Endothelial cell of umbilical vein (primary cell): ENCODE measurements at regions not wholly inside any gene's neighbourhood (a gene's known extent, or its start where the extent isn't known, plus 50 kb on each side); places are given as distances from the start of the nearest gene placed in this dataset.

Experiments
- BruUV-seq: library from RNA; stranded (reverse); fragments of 400-500 nt; replicated peaks from 2 replicates; lab custom pipeline; 2021; lab: Mats Ljungman, UMichigan
- CTCF ChIA-PET: fragments of 300-600, 350-600 bp; sonication (Branson Sonifier 250); formaldehyde crosslinking; loops from one replicate; lab custom pipeline; 2021; ENCODE audit warnings: antibody characterized with exemption, inconsistent platforms; lab: Charles Lee
- POLR2A ChIA-PET: fragments of 300-600, 350-600 bp; sonication (Branson Sonifier 250); formaldehyde crosslinking; loops from one replicate; lab custom pipeline; 2021; ENCODE audit warnings: antibody characterized with exemption, inconsistent platforms; lab: Charles Lee
- DNase-seq: peaks from one replicate; pipeline ENCODE4 v3.0.0-alpha.2; 2011; ENCODE audit warnings: low read depth, low spot score
- FAIRE-seq: peaks from 2 replicates; lab custom pipeline; 2011; peaks lifted over from hg19 to GRCh38; lab: Jason Lieb, UNC
- H2AFZ ChIP-seq: 2 replicates; pipeline ENCODE4 v1.6.0; 2012; ENCODE audit warnings: low read depth, low read length, control low read depth, inconsistent platforms
- H3K27ac ChIP-seq: 2 replicates; pipeline ENCODE4 v1.5.1; 2011; ENCODE audit warnings: low read depth, mild to moderate bottlenecking, control low read depth, low read length, moderate library complexity; ENCODE audit not compliant: insufficient read depth
- H3K27me3 ChIP-seq, 2 experiments: 2 replicates each; pipeline versions ENCODE4 v1.6.0 to v1.6.1; 2011; ENCODE audit warnings: low read length in 2 of 2, mixed read lengths in 1 of 2; ENCODE audit not compliant: control insufficient read depth in 2 of 2, insufficient read depth in 2 of 2
- H3K36me3 ChIP-seq, 2 experiments: 2 replicates in 1 of 2; 3 replicates in 1 of 2; pipeline ENCODE4 v1.5.1; 2011; ENCODE audit warnings: low read length in 2 of 2, mild to moderate bottlenecking in 1 of 2, moderate library complexity in 1 of 2; ENCODE audit not compliant: control insufficient read depth in 2 of 2, insufficient read depth in 2 of 2; ENCODE audit errors: extremely low read depth in 1 of 2
- H3K4me1 ChIP-seq: 3 replicates; pipeline ENCODE4 v1.5.1; 2011; ENCODE audit warnings: mild to moderate bottlenecking, low read length; ENCODE audit not compliant: control insufficient read depth, insufficient read depth; ENCODE audit errors: extremely low read depth
- H3K4me2 ChIP-seq: 2 replicates; pipeline ENCODE4 v1.6.1; 2011; ENCODE audit warnings: low read length, control low read depth, mixed read lengths; ENCODE audit not compliant: insufficient read depth
- H3K4me3 ChIP-seq, 3 experiments: fragments of 200-600 bp in 1 of 3; sonication (generic), shearing (Covaris generic) in 1 of 3; replicated peaks in 1 of 3; 2 replicates each; pipeline ENCODE4 v1.5.1; 2011 to 2016; ENCODE audit warnings: control low read depth in 3 of 3, low read length in 3 of 3, mild to moderate bottlenecking in 2 of 3, inconsistent platforms in 1 of 3, low read depth in 1 of 3, moderate library complexity in 1 of 3; ENCODE audit not compliant: insufficient read depth in 1 of 3
- H3K79me2 ChIP-seq: 2 replicates; pipeline ENCODE4 v1.6.0; 2012; ENCODE audit warnings: low read length, inconsistent platforms; ENCODE audit not compliant: control insufficient read depth, insufficient read depth
- H3K9ac ChIP-seq: replicated peaks from 2 replicates; pipeline ENCODE3; 2011; ENCODE audit warnings: low read length, control low read depth; ENCODE audit not compliant: insufficient read depth; ENCODE audit errors: extremely low read depth
- H3K9me1 ChIP-seq: replicated peaks from 3 replicates; pipeline ENCODE4 v1.6.0; 2011; ENCODE audit warnings: mild to moderate bottlenecking, low read length; ENCODE audit not compliant: control insufficient read depth, insufficient read depth; ENCODE audit errors: extremely low read depth
- H3K9me3 ChIP-seq: replicated peaks from 2 replicates; pipeline ENCODE4 v1.5.1; 2012; ENCODE audit warnings: low read length, inconsistent platforms; ENCODE audit not compliant: control insufficient read depth, insufficient read depth
- H4K20me1 ChIP-seq: replicated peaks from 2 replicates; pipeline ENCODE3; 2011; ENCODE audit warnings: mild to moderate bottlenecking, low read length; ENCODE audit not compliant: control insufficient read depth, insufficient read depth; ENCODE audit errors: extremely low read depth
- EZH2 ChIP-seq: IDR thresholded peaks from 2 replicates; pipeline ENCODE4 v1.6.1; 2012; ENCODE audit warnings: borderline replicate concordance, low read depth, mild to moderate bottlenecking, moderate library complexity, low read length, inconsistent platforms; ENCODE audit not compliant: severe bottlenecking
- GATA2 ChIP-seq: IDR thresholded peaks from 2 replicates; pipeline ENCODE4 v1.7.0; 2011; ENCODE audit warnings: low read depth, mild to moderate bottlenecking, moderate library complexity, mixed read lengths, low read length; ENCODE audit not compliant: insufficient read length, insufficient read depth
- JUN ChIP-seq: IDR thresholded peaks from 2 replicates; pipeline ENCODE4 v1.6.1; 2011; ENCODE audit warnings: borderline replicate concordance, low read depth; ENCODE audit not compliant: insufficient read length, insufficient read depth
- POLR2A ChIP-seq: IDR thresholded peaks from 2 replicates; pipeline ENCODE4 v1.6.1; 2012; ENCODE audit warnings: low read depth, mild to moderate bottlenecking, control low read depth, low read length
- POLR2AphosphoS5 ChIP-seq: IDR thresholded peaks from 2 replicates; pipeline ENCODE4 v1.6.1; 2012; ENCODE audit warnings: low read depth, mild to moderate bottlenecking, control low read depth, low read length, moderate library complexity; ENCODE audit not compliant: insufficient read depth
- dilution Hi-C: fragments of 300-500 bp; cut with MboI; formaldehyde crosslinking; loops from one replicate; pipeline ENCODE4 v1.15.0; 2019; ENCODE audit warnings: low sequenced_read_pairs; ENCODE audit not compliant: extremely low pct_ligation_motif_present
- intact Hi-C: fragments of 100-400 bp; cut with micrococcal nuclease; formaldehyde crosslinking; loops from one replicate; pipeline ENCODE4 v1.10.0; 2022
- TF ChIP-seq, protein P1 (sequence below), 2 donors: IDR thresholded peaks; 1 replicate in 1 of 2; 2 replicates in 1 of 2; pipeline ENCODE4 v1.5.1; 2011; ENCODE audit warnings: low read length in 2 of 2, mild to moderate bottlenecking in 2 of 2, moderate library complexity in 2 of 2, control low read depth in 1 of 2, inconsistent platforms in 1 of 2, low read depth in 1 of 2; ENCODE audit not compliant: insufficient read depth in 1 of 2; ENCODE audit errors: extremely low read depth in 1 of 2
- TF ChIP-seq, protein P2 (sequence below): IDR thresholded peaks from 2 replicates; pipeline ENCODE4 v1.6.1; 2011; ENCODE audit not compliant: insufficient read depth, insufficient read length

DNA sequence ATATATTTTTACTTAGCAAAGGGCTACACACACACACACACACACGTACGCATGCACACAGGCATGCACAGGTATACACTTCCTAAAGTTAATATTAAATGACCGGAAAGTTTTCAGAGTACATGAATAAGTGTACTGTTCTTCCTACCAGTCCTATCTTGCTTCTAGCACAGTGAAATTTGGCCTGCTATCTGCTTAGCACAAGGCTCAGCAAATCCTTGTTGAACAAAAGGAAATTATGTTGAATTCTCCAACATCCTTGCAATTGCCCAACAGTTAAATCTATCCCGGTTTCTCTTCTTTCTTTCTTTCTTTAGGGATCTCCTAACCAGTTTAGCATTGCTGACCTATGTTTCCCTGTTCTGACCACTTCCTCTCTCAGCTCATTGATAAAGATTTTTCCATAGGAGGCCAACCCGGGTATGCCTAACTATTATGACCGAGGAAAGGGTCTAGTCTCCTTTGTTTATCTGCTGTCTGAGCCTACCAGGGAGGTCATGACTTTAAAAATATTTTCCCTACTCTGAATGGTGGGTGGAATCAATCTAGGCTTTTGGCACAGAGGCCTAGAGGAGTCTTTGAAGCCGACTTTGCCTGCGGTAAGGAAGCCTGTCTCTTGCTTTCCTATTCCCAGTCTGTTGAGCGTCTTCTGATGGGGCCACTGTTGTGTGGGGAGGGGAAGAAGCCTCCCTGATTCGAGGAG, 400.7 kb downstream of the HRH4 start:
- H3K4me2 ChIP-seq = peak overlapping the region; percentile 78
- peaks cover 32% of the 10 kb centered on the region for H3K4me1 ChIP-seq
- peak overlapping the region; percentile 86 for H2AFZ ChIP-seq
- H4K20me1 ChIP-seq = no peaks in the 10 kb centered on the region
- no TSS peak for BruUV-seq
- H3K4me3 ChIP-seq = peak overlapping the region in 1 of 3 experiments; percentile 11
- TF ChIP-seq POLR2AphosphoS5 (peak; percentile 51), POLR2A (peak; percentile 26), EZH2 (no peak), GATA2 (peak; percentile 89), JUN (peak; percentile 12)
- CTCF ChIA-PET = interaction anchor here (1.3 kb wide), 1 partner anchor 134 kb away, joined by 3 read pairs; no protein-coding TSS in a partner anchor
- no peaks in the 10 kb centered on the region for H3K36me3 ChIP-seq
- H3K79me2 ChIP-seq = no peaks in the 10 kb centered on the region
- FAIRE-seq (peak; percentile 79), DNase-seq (peak; percentile 94)
- H3K9ac ChIP-seq = peak overlapping the region; percentile 73
- no peaks in the 10 kb centered on the region for H3K27me3 ChIP-seq
- intact Hi-C loops (loop anchor here (1.0 to 10.0 kb wide), 8 partner anchors 29 to 657 kb away; no protein-coding TSS in a partner anchor), dilution Hi-C loops (no loop called here)
- no peaks in the 10 kb centered on the region for H3K9me1 ChIP-seq
- H3K27ac ChIP-seq = peak overlapping the region; percentile 89
- no peaks in the 10 kb centered on the region for H3K9me3 ChIP-seq
- POLR2A ChIA-PET = interaction anchor here (2.1 kb wide), 1 partner anchor 29 kb away, joined by 8 read pairs; no protein-coding TSS in a partner anchor

GRCh38 chr18:24862201-24862816, 401.9 kb downstream of the HRH4 start:
- intact Hi-C loops = loop anchor here (5.0 to 10.0 kb wide), 5 partner anchors 65 to 365 kb away; no protein-coding TSS in a partner anchor
- peak overlapping the region; percentile 78 for H3K4me2 ChIP-seq

More at GRCh38 chr18:24862201-24862816, 401.9 kb downstream of the HRH4 start:
- Histone ChIP-seq H4K20me1 (no peaks in the 10 kb centered on the region), H3K79me2 (no peaks in the 10 kb centered on the region), H3K27ac (peak overlapping the region; percentile 89), H3K9ac (peak overlapping the region; percentile 73), H3K36me3 (no peaks in the 10 kb centered on the region), H3K4me1 (peaks cover 32% of the 10 kb centered on the region), H3K9me3 (no peaks in the 10 kb centered on the region), H3K27me3 (no peaks in the 10 kb centered on the region), H3K4me3 (peak overlapping the region in 1 of 3 experiments; percentile 29), H2AFZ (peak overlapping the region; percentile 86), H3K9me1 (no peaks in the 10 kb centered on the region)
- BruUV-seq = no TSS peak
- dilution Hi-C loops = no loop called here
- CTCF ChIA-PET = no interaction called here
- FAIRE-seq (no peak), DNase-seq (peak; percentile 63)
- POLR2A ChIA-PET = interaction anchor here (2.1 kb wide), 1 partner anchor 31 kb away, joined by 8 read pairs; no protein-coding TSS in a partner anchor
- TF ChIP-seq, protein P1, sequence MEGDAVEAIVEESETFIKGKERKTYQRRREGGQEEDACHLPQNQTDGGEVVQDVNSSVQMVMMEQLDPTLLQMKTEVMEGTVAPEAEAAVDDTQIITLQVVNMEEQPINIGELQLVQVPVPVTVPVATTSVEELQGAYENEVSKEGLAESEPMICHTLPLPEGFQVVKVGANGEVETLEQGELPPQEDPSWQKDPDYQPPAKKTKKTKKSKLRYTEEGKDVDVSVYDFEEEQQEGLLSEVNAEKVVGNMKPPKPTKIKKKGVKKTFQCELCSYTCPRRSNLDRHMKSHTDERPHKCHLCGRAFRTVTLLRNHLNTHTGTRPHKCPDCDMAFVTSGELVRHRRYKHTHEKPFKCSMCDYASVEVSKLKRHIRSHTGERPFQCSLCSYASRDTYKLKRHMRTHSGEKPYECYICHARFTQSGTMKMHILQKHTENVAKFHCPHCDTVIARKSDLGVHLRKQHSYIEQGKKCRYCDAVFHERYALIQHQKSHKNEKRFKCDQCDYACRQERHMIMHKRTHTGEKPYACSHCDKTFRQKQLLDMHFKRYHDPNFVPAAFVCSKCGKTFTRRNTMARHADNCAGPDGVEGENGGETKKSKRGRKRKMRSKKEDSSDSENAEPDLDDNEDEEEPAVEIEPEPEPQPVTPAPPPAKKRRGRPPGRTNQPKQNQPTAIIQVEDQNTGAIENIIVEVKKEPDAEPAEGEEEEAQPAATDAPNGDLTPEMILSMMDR (IDR thresholded peaks at IDR 0.05; ENCODE audit: extremely low read depth in 1 of 2, insufficient read depth in 1 of 2, low read depth in 1 of 2, low read length in 2 of 2) = no peak
- no peak for TF ChIP-seq EZH2
- no peak for TF ChIP-seq GATA2
- TF ChIP-seq, protein P2, sequence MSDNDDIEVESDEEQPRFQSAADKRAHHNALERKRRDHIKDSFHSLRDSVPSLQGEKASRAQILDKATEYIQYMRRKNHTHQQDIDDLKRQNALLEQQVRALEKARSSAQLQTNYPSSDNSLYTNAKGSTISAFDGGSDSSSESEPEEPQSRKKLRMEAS = no peak
- TF ChIP-seq JUN = no peak
